Hematopoietic multipotent progenitor cell (in vitro differentiated cells): ENCODE measurements at regions not wholly inside any gene's neighbourhood (a gene's known extent, or its start where the extent isn't known, plus 50 kb on each side); places are given as distances from the start of the nearest gene placed in this dataset.
"Not testable (repeated sequence)": the region's sequence is repeated elsewhere in the genome, so short reads cannot be mapped to it uniquely, and the experiment has no call there.

Source experiments
- DNase-seq, 3 donors: peaks; one replicate each; pipeline ENCODE4 v3.0.0-alpha.2; 2011 to 2015; ENCODE audit warnings: low read depth in 2 of 3, low spot score in 2 of 3

DNA sequence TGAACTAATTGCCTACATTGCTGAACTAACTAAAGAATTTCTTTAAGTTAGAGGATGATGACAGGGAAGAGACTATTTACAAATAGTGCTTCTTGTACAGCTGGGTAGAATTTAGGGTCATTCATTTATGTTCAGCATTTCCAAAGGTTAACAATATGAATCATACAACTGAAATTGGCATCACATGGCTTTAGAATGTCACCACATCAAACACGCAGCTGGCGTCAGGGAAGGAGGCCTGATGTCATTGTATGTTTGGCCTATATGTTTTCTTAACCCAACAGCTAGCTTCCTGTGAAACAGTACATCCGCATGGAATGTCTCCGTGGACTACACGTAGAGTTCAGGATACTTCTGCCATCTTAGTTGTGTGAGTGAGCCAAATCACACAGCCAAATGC, 99.0 kb upstream of the TNFSF11 start:
- DNase-seq: no peak

- no peak for DNase-seq
These were observed 96.3 kb upstream of the TNFSF11 start for GRCh38 chr13:42477596-42478190.

DNA sequence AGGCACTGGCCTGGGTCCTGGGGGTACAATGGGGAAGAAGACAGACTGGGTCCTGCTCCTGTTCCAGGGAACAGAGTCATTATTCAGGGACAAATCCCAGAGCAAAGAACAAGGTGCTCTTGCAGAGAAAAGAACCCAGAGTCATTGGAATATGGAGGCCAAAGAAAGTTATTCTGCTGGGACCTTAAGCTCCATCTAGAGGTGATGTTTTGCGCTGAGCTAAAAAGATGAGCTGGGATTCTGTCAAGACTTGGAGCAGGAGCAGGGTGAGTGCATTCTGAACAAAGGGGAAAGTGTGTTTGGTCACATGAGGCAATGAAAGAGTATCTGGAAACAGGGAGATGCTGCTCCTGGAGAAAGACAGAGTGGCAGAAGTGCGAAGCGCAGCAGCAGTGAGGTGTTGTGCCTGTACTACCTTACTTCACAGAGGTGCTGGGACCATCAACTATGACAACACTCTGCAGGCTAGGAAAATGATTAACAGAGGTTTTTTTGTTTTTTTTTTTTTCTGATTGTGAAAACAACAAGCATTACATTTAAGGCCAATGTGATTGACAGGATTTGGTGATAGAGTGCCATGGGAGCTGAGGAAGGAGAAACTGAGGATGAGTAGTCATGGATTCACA, 95.3 kb upstream of the TNFSF11 start:
- DNase-seq: peak in 1 of 3 donors; percentile 21

- no peak for DNase-seq
These were observed 89.6 kb upstream of the TNFSF11 start for GRCh38 chr13:42484386-42484785.

GRCh38 chr13:42485272-42485671, 88.7 kb upstream of the TNFSF11 start:
- DNase-seq: no peak

DNA sequence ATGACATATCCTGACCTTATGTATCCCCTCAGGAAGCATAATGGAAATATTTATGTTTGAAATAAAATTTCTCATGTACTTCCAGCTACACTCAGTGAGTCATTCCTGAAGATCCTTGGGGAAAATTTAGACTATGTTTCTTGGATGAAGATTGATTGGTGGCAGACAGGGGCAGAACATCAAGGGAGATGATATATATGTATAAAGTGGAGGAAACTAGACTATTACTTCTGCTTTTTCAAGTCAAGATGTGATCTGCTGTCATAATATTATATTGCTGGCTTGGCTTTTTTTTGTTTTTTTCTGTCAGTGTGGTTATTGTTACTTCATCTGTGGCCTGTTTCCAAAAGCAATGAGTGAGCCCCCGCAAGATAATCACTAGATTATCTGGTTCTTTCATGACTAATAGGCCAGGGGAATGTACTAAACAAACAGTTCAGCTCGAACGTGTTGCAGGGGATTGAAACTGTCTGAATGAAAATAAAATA, 87.2 kb upstream of the TNFSF11 start:
- DNase-seq: peak in 2 of 3 donors; percentile 69 to 94

- no peak for DNase-seq
These were observed 86.7 kb upstream of the TNFSF11 start for GRCh38 chr13:42487221-42487620.

- no peak for DNase-seq
These were observed 83.3 kb upstream of the TNFSF11 start for GRCh38 chr13:42490676-42491075.

DNA sequence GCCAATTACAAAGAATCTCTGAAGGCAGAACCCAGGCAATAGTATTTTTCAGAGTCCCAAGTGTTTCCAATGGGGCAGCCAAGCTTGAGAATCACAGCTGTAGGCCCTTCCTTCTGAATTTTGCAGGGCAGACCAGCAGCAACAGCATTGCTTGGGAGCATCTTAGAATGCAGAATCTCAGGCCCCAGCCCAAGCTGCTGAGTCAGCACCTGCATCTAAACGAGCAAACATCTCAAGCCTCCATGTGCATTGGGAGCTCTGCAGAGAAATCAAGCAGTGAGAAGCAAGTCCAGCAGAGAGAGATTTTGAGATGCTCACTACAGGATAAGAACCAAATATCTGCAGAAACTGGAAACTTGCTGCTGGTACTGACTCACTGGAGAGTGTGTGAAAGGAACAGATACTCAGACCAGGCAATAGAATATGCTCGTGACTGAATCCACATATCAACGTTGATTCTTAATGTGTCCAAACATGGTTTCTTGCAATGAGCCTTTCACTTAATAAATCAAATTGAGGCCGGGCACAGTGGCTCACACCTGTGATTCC, 81.5 kb upstream of the TNFSF11 start:
- no peak for DNase-seq

DNA sequence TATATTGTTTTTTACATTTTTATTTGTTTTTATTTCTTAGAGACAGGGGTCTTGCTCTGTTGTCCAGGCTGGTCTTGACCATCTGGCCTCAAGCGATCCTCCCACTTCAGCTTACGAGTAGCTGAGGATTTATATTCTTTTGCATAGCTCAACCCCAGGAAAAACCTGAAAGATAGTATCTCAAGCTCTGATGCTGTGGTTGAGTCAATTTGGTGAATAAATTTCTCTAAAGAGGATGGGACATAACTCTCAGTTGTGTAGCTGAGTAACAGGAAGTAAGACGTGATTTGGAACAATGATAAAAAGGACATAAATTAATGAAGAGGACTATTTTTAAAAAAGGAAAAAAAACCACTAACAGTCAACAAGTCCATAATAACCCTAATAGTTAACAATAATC, 79.8 kb upstream of the TNFSF11 start:
- peak in 1 of 3 donors; percentile 25 for DNase-seq

DNA sequence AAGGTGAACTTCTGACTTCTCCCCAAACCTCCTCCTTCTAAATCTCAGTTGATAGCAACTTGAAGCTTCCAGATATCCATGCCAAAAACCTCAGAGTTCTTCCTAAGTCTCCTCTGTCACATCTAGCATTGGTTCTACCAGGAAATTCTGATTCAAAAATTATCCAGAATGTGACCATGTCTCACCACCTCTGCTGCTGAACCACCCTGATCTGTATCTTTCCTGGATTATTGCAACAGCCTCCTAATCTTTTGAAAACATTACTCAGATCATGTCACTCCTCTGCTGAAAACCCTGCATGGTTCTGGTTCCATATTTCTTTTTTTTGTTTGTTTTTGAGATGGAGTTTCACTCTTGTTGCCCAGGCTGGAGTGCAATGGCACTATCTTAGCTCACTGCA, 78.7 kb upstream of the TNFSF11 start:
- no peak for DNase-seq

DNA sequence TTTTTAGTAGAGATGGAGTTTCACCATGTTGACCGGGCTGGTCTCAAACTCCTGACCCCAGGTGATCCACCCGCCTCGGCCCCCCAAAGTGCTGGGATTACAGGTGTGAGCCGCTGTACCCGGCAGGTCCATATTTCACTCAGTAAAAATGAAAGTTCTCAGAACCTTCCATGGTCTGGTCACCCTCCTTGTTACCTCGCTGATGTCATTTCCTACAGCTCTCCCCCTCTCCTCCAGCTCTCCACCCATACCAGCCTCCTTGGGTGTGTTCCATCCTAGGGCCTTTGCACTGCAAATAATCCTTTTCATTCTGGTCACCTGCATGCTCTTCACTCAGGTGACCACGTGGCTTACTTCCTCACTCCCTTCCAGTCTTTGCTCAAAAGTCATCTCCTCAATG, 78.2 kb upstream of the TNFSF11 start:
- no peak for DNase-seq

- DNase-seq: not testable (repeated sequence)
These were observed 76.9 kb upstream of the TNFSF11 start for GRCh38 chr13:42496926-42497554.

DNA sequence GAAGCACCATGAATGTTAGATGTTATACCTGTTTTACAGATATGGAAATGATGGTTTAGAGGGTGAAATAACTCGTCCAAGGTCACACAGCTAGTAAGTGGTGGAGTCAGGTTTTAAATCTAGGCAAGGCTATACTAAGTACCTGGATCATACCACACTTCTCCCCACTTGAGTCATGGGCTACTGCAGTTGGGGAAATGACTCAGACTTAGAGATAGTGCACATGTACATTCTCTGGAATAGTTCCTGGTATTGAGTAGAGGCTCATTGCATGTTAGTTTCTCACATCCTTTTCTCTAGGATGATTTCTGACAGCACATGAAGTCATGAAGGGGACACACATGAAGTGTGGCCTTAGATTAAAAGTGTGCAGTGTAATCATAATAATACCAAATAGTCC, 76.2 kb upstream of the TNFSF11 start:
- peak in 2 of 3 donors; percentile 34 to 42 for DNase-seq

GRCh38 chr13:42498521-42498920, 75.4 kb upstream of the TNFSF11 start:
- DNase-seq: no peak
